ENCODE measurements at regions not wholly inside any gene's neighbourhood (a gene's known extent, or its start where the extent isn't known, plus 50 kb on each side); places are given as distances from the start of the nearest gene placed in this dataset.

DNA sequence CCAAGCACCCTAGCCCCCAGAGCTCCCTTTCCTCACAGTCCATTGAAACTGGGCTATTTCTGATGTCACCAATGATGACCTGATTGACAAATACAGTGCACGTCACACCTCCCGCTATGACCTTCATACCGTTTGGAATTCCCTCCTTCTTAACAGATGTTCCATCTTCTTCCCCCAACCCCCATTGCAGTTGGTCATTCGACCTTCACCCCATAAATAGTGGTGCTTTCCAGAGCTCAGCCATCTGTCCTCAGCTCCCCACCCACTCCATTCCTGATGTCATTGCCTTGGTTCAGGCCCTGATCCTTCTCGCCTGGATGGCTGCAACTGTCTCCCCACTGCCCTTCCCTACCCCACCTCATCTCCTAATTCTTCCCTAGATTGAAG lies 198.5 kb downstream of the SOD2 start:
- TF ChIP-seq CTCF (IDR thresholded peaks at IDR 0.05; ENCODE audit: insufficient read depth, low read length, poor library complexity, severe bottlenecking) (no peak), EZH2phosphoT487 (conservative IDR thresholded peaks at IDR 0.05; ENCODE audit: low read length) (no peak)

All from SU-DHL-6 (cell line).